NK-92 treated with Interleukin-12 subunit alpha and Interleukin-12 subunit beta, amount 100 ng/mL, for 24 hours (cell line): ENCODE measurements at regions not wholly inside any gene's neighbourhood (a gene's known extent, or its start where the extent isn't known, plus 50 kb on each side); places are given as distances from the start of the nearest gene placed in this dataset.

ENCODE experiments used
- DNase-seq: peaks from one replicate; lab custom pipeline; 2025; lab: John Stamatoyannopoulos, UW

GRCh38 chr5:167969998-167970397 is 321.4 kb upstream of the WWC1 start:
- DNase-seq, result no peak

GRCh38 chr5:167971706-167972105 is 319.7 kb upstream of the WWC1 start:
- no peak for DNase-seq

- no peak for DNase-seq
Observed at GRCh38 chr5:167973126-167973525, 318.3 kb upstream of the WWC1 start.

GRCh38 chr5:167984951-167985350 is 306.5 kb upstream of the WWC1 start:
- DNase-seq, result no peak

- no peak for DNase-seq
Observed at GRCh38 chr5:167985373-167985772, 306.1 kb upstream of the WWC1 start.

- no peak for DNase-seq
Observed at GRCh38 chr5:167987490-167988280, 303.8 kb upstream of the WWC1 start.

- no peak for DNase-seq
Observed at GRCh38 chr5:167992868-167993267, 298.6 kb upstream of the WWC1 start.

GRCh38 chr5:167993771-167994170 is 297.7 kb upstream of the WWC1 start:
- DNase-seq, result no peak

GRCh38 chr5:167995844-167996425 is 295.5 kb upstream of the WWC1 start:
- no peak for DNase-seq

- DNase-seq, result no peak
Observed at GRCh38 chr5:167998148-167998767, 293.2 kb upstream of the WWC1 start.

GRCh38 chr5:167999182-167999581 is 292.3 kb upstream of the WWC1 start:
- no peak for DNase-seq

- no peak for DNase-seq
Observed at GRCh38 chr5:168001318-168001717, 290.1 kb upstream of the WWC1 start.

- DNase-seq, result no peak
Observed at GRCh38 chr5:168002116-168002515, 289.3 kb upstream of the WWC1 start.

- no peak for DNase-seq
Observed at GRCh38 chr5:168005093-168005492, 286.4 kb upstream of the WWC1 start.

- DNase-seq, result no peak
Observed at GRCh38 chr5:168005936-168006335, 285.5 kb upstream of the WWC1 start.

GRCh38 chr5:168006456-168007130 is 284.9 kb upstream of the WWC1 start:
- no peak for DNase-seq

GRCh38 chr5:168007286-168007685 is 284.2 kb upstream of the WWC1 start:
- no peak for DNase-seq

- no peak for DNase-seq
Observed at GRCh38 chr5:168008555-168008954, 282.9 kb upstream of the WWC1 start.

- no peak for DNase-seq
Observed at GRCh38 chr5:168011096-168011495, 280.3 kb upstream of the WWC1 start.

GRCh38 chr5:168012006-168012405 is 279.4 kb upstream of the WWC1 start:
- no peak for DNase-seq

GRCh38 chr5:168013546-168013945 is 277.9 kb upstream of the WWC1 start:
- no peak for DNase-seq

GRCh38 chr5:168014433-168015123 is 276.9 kb upstream of the WWC1 start:
- DNase-seq, result no peak
